Neuronal stem cell (in vitro differentiated cells): ENCODE measurements at regions not wholly inside any gene's neighbourhood (a gene's known extent, or its start where the extent isn't known, plus 50 kb on each side); places are given as distances from the start of the nearest gene placed in this dataset.

Experiments used
- DNase-seq: peaks from one replicate; pipeline ENCODE4 v3.0.0-alpha.2; 2013; ENCODE audit warnings: low spot score
- H2AFZ ChIP-seq: one replicate; pipeline ENCODE4 v1.6.1; 2013; ENCODE audit warnings: mild to moderate bottlenecking, low read length, inconsistent platforms
- H2AK5ac ChIP-seq: 2 replicates; pipeline ENCODE4 v1.6.1; 2013; ENCODE audit warnings: low read depth, mild to moderate bottlenecking, inconsistent platforms, low read length, moderate library complexity, mixed read lengths
- H2BK120ac ChIP-seq: 2 replicates; pipeline ENCODE4 v1.6.1; 2013; ENCODE audit warnings: low read depth, mild to moderate bottlenecking, inconsistent platforms, low read length, moderate library complexity, mixed read lengths
- H2BK12ac ChIP-seq: one replicate; pipeline ENCODE4 v1.6.1; 2013; ENCODE audit warnings: low read length, inconsistent platforms
- H2BK15ac ChIP-seq: 2 replicates; pipeline ENCODE4 v1.6.1; 2013; ENCODE audit warnings: mild to moderate bottlenecking, low read length, inconsistent platforms, mixed read lengths
- H2BK5ac ChIP-seq: one replicate; pipeline ENCODE4 v1.6.1; 2013; ENCODE audit warnings: inconsistent platforms, mild to moderate bottlenecking, low read length, moderate library complexity
- H3K14ac ChIP-seq: one replicate; pipeline ENCODE4 v1.6.1; 2013; ENCODE audit warnings: low read length, inconsistent platforms
- H3K18ac ChIP-seq: 2 replicates; pipeline ENCODE4 v1.6.1; 2013; ENCODE audit warnings: low read length, inconsistent platforms
- H3K23ac ChIP-seq: 2 replicates; pipeline ENCODE4 v1.6.1; 2013; ENCODE audit warnings: low read depth, mild to moderate bottlenecking, mixed read lengths, low read length, inconsistent platforms; ENCODE audit not compliant: poor library complexity
- H3K27ac ChIP-seq: replicated peaks from 3 replicates; pipeline ENCODE4 v1.5.1; 2013; ENCODE audit warnings: low read length, inconsistent platforms
- H3K27me3 ChIP-seq, 3 experiments: 2 replicates each; pipeline ENCODE4 v1.6.1; 2013; ENCODE audit warnings: low read length in 3 of 3, mild to moderate bottlenecking in 2 of 3, inconsistent platforms in 1 of 3, low read depth in 1 of 3, mixed read lengths in 1 of 3, moderate library complexity in 1 of 3; ENCODE audit not compliant: control insufficient read depth in 3 of 3, insufficient read depth in 3 of 3
- H3K36me3 ChIP-seq, 2 donors: replicated peaks in 1 of 2; 2 replicates each; pipeline ENCODE4 v1.6.1; 2013; ENCODE audit warnings: low read length in 2 of 2; ENCODE audit not compliant: control insufficient read depth in 2 of 2, insufficient read depth in 2 of 2
- H3K4ac ChIP-seq: 2 replicates; pipeline ENCODE4 v1.6.1; 2013; ENCODE audit warnings: inconsistent platforms, mild to moderate bottlenecking, low read length, moderate library complexity
- H3K4me1 ChIP-seq, 2 donors: 1 replicate in 1 of 2; 2 replicates in 1 of 2; pipeline ENCODE4 v1.6.1; 2013; ENCODE audit warnings: low read length in 2 of 2, low read depth in 1 of 2; ENCODE audit not compliant: control insufficient read depth in 2 of 2, insufficient read depth in 1 of 2
- H3K4me2 ChIP-seq: one replicate; pipeline ENCODE4 v1.6.1; 2013; ENCODE audit warnings: mild to moderate bottlenecking, low read length, inconsistent platforms; ENCODE audit not compliant: insufficient read depth, poor library complexity, severe bottlenecking
- H3K4me3 ChIP-seq, 2 donors: 2 replicates each; pipeline ENCODE4 v1.5.1; 2013; ENCODE audit warnings: low read length in 2 of 2, mild to moderate bottlenecking in 2 of 2, inconsistent platforms in 1 of 2, moderate library complexity in 1 of 2
- H3K79me1 ChIP-seq: one replicate; pipeline ENCODE4 v1.6.1; 2013; ENCODE audit warnings: low read depth, mild to moderate bottlenecking, inconsistent platforms, low read length, moderate library complexity
- H3K9ac ChIP-seq: one replicate; pipeline ENCODE4 v1.6.1; 2013; ENCODE audit warnings: mild to moderate bottlenecking, low read depth, low read length, inconsistent platforms; ENCODE audit not compliant: poor library complexity
- H3K9me3 ChIP-seq, 2 donors: replicated peaks in 1 of 2; 2 replicates each; pipeline versions ENCODE3 to v1.6.1; 2013; ENCODE audit warnings: low read length in 2 of 2, mild to moderate bottlenecking in 2 of 2, inconsistent platforms in 1 of 2, low read depth in 1 of 2, mixed read lengths in 1 of 2, moderate library complexity in 1 of 2; ENCODE audit not compliant: control insufficient read depth in 2 of 2, insufficient read depth in 1 of 2
- H4K8ac ChIP-seq: one replicate; pipeline ENCODE4 v1.6.1; 2013; ENCODE audit warnings: low read depth, mild to moderate bottlenecking, inconsistent platforms, low read length, moderate library complexity
- H4K91ac ChIP-seq: one replicate; pipeline ENCODE4 v1.6.1; 2013; ENCODE audit warnings: low read length, low read depth, mild to moderate bottlenecking, inconsistent platforms; ENCODE audit not compliant: poor library complexity
- WGBS, 2 donors: extraction: QIAGEN DNeasy Blood & Tissue Kit; methylation state at CpG; one replicate each; pipeline ENCODE4 v1.1.7; 2013; ENCODE audit warnings: missing lambda C conversion rate in 2 of 2, mixed read lengths in 1 of 2; ENCODE audit not compliant: insufficient read length in 2 of 2, insufficient replicate concordance in 1 of 2; ENCODE audit errors: extremely low coverage in 2 of 2; 5-methylcytosine and 5-hydroxymethylcytosine counted together

GRCh38 chr7:47683485-47683898 lies 101.6 kb upstream of the TNS3 start:
- H3K9me3 ChIP-seq = no peaks in the 10 kb centered on the region
- no peaks in the 10 kb centered on the region for H3K36me3 ChIP-seq
- H4K8ac ChIP-seq = no peak overlapping the region
- H3K4me1 ChIP-seq = peaks cover under 1 to 4% of the 10 kb centered on the region in 2 donors
- no peak overlapping the region for H4K91ac ChIP-seq
- H2BK120ac ChIP-seq = no peak overlapping the region
- H3K14ac ChIP-seq = no peak overlapping the region
- no peak overlapping the region for H3K27ac ChIP-seq
- no peak overlapping the region for H3K18ac ChIP-seq
- WGBS, 2 donors = no CpG with 5 or more reads among the region's 6 CpGs
- no peak overlapping the region for H2BK12ac ChIP-seq
- no peak for DNase-seq
- H2BK5ac ChIP-seq = no peak overlapping the region
- H2BK15ac ChIP-seq = no peak overlapping the region
- no peak overlapping the region for H3K23ac ChIP-seq
- no peak overlapping the region for H3K4ac ChIP-seq
- H3K27me3 ChIP-seq = no peaks in the 10 kb centered on the region
- no peak overlapping the region for H2AK5ac ChIP-seq
- no peak overlapping the region for H3K9ac ChIP-seq
- no peak overlapping the region for H3K4me2 ChIP-seq
- H3K4me3 ChIP-seq = no peak overlapping the region
- no peak overlapping the region for H2AFZ ChIP-seq
- H3K79me1 ChIP-seq = no peaks in the 10 kb centered on the region

GRCh38 chr7:47682874-47683273 lies 101.0 kb upstream of the TNS3 start:
- Histone ChIP-seq H3K27me3 (no peaks in the 10 kb centered on the region), H3K9me3 (no peaks in the 10 kb centered on the region), H3K4ac (no peak overlapping the region), H3K4me3 (no peak overlapping the region), H4K8ac (no peak overlapping the region), H3K27ac (no peak overlapping the region), H3K9ac (no peak overlapping the region), H2BK12ac (no peak overlapping the region), H4K91ac (no peak overlapping the region), H3K23ac (no peak overlapping the region), H2BK5ac (no peak overlapping the region), H3K4me1 (peaks cover 0 to 5% of the 10 kb centered on the region in 2 donors), H3K4me2 (no peak overlapping the region), H3K14ac (no peak overlapping the region), H2BK120ac (no peak overlapping the region), H2AFZ (no peak overlapping the region), H3K79me1 (no peaks in the 10 kb centered on the region), H3K36me3 (no peaks in the 10 kb centered on the region), H2AK5ac (no peak overlapping the region), H3K18ac (no peak overlapping the region), H2BK15ac (no peak overlapping the region)
- DNase-seq = no peak
- WGBS, 2 donors = no CpG with 5 or more reads among the region's 6 CpGs

GRCh38 chr7:47681249-47681810 lies 99.4 kb upstream of the TNS3 start:
- Histone ChIP-seq H3K4me3 (no peak overlapping the region), H3K14ac (no peak overlapping the region), H3K4me2 (no peak overlapping the region), H3K9ac (no peak overlapping the region), H2BK5ac (no peak overlapping the region), H2BK120ac (no peak overlapping the region), H3K27me3 (no peaks in the 10 kb centered on the region), H2BK12ac (no peak overlapping the region), H4K91ac (no peak overlapping the region), H3K4ac (no peak overlapping the region), H3K4me1 (peaks cover 0 to 5% of the 10 kb centered on the region in 2 donors), H3K18ac (no peak overlapping the region), H2AK5ac (no peak overlapping the region), H2AFZ (no peak overlapping the region), H4K8ac (no peak overlapping the region), H3K23ac (no peak overlapping the region), H3K9me3 (no peaks in the 10 kb centered on the region), H3K27ac (no peak overlapping the region), H2BK15ac (no peak overlapping the region), H3K79me1 (no peaks in the 10 kb centered on the region), H3K36me3 (no peaks in the 10 kb centered on the region)
- WGBS, 2 donors = no CpG with 5 or more reads among the region's 8 CpGs
- no peak for DNase-seq

- H3K27ac ChIP-seq = no peak overlapping the region
- peak overlapping the region; percentile 19 for H4K91ac ChIP-seq
- H3K4ac ChIP-seq = no peak overlapping the region
- H3K18ac ChIP-seq = no peak overlapping the region
- H3K4me3 ChIP-seq = no peak overlapping the region
- H3K14ac ChIP-seq = no peak overlapping the region
- no peak overlapping the region for H3K23ac ChIP-seq
- WGBS, 2 donors = no CpG with 5 or more reads among the region's 6 CpGs
- no peak overlapping the region for H2BK5ac ChIP-seq
- H2AFZ ChIP-seq = no peak overlapping the region
- H3K36me3 ChIP-seq = no peaks in the 10 kb centered on the region
- no peaks in the 10 kb centered on the region for H3K79me1 ChIP-seq
- H2BK15ac ChIP-seq = no peak overlapping the region
- no peaks in the 10 kb centered on the region for H3K27me3 ChIP-seq
- peaks cover 0 to 5% of the 10 kb centered on the region in 2 donors for H3K4me1 ChIP-seq
- H2BK120ac ChIP-seq = no peak overlapping the region
- H4K8ac ChIP-seq = no peak overlapping the region
- H2AK5ac ChIP-seq = no peak overlapping the region
- peak overlapping the region; percentile 18 for H2BK12ac ChIP-seq
- no peak overlapping the region for H3K9ac ChIP-seq
- H3K9me3 ChIP-seq = no peaks in the 10 kb centered on the region
- no peak overlapping the region for H3K4me2 ChIP-seq
- DNase-seq = no peak
These were observed 96.9 kb upstream of the TNS3 start for GRCh38 chr7:47678641-47679380.
